Skeletal muscle tissue (tissue), 3 donors: ENCODE measurements at regions not wholly inside any gene's neighbourhood (a gene's known extent, or its start where the extent isn't known, plus 50 kb on each side); places are given as distances from the start of the nearest gene placed in this dataset.

ENCODE experiments used
- H3K27ac ChIP-seq: one replicate; pipeline ENCODE4 v1.7.0; 2013; ENCODE audit warnings: mild to moderate bottlenecking, low read depth, low read length, inconsistent platforms
- H3K27me3 ChIP-seq, 3 donors: one replicate each; pipeline ENCODE4 v1.7.0; 2013; ENCODE audit warnings: low read length in 3 of 3; ENCODE audit not compliant: control insufficient read depth in 3 of 3, insufficient read depth in 3 of 3
- H3K36me3 ChIP-seq, 3 donors: one replicate each; pipeline ENCODE4 v1.7.0; 2013; ENCODE audit warnings: low read length in 3 of 3; ENCODE audit not compliant: control insufficient read depth in 3 of 3, insufficient read depth in 3 of 3
- H3K4me1 ChIP-seq, 3 donors: one replicate each; pipeline ENCODE4 v1.7.0; 2013; ENCODE audit warnings: low read length in 3 of 3, mild to moderate bottlenecking in 3 of 3; ENCODE audit not compliant: control insufficient read depth in 3 of 3, insufficient read depth in 3 of 3
- H3K4me3 ChIP-seq, 3 donors: one replicate each; pipeline ENCODE4 v1.7.0; 2013; ENCODE audit warnings: low read length in 3 of 3
- H3K9ac ChIP-seq, 3 donors: one replicate each; pipeline ENCODE4 v1.7.0; 2013; ENCODE audit warnings: low read length in 3 of 3, mild to moderate bottlenecking in 3 of 3, moderate library complexity in 2 of 3, low read depth in 1 of 3
- H3K9me3 ChIP-seq, 3 donors: one replicate each; pipeline ENCODE4 v1.7.0; 2013; ENCODE audit warnings: low read length in 3 of 3; ENCODE audit not compliant: control insufficient read depth in 3 of 3
- donor health status: Osteomylitis.

DNA sequence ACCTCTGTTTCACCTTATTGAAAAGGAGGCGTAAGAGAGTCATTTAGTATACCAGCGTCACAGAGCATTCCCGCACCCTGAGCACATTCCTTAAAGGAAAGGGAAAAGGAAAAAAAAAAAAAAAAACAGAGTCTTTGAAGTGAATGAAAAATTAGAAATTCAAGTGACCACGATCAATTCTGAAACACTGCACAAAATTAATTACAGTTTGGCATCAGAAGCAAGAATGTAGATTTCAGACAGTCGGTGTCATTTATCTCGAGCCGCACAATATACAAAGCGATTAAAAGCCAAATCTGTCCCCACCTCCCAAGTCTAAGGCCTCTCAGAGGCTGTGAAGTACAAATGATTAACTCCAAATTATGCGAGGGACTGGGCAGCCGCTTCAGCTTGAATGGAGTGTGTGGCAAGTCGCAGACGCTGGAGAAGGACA, 173.7 kb upstream of the ZNF507 start:
- Histone ChIP-seq H3K27ac (no peak overlapping the region), H3K36me3 (no peaks in the 10 kb centered on the region), H3K9me3 (no peaks in the 10 kb centered on the region), H3K27me3 (peaks cover under 1 to 7% (median 5%) of the 10 kb centered on the region in 3 donors), H3K4me1 (no peaks in the 10 kb centered on the region), H3K9ac (no peak overlapping the region), H3K4me3 (no peak overlapping the region)

DNA sequence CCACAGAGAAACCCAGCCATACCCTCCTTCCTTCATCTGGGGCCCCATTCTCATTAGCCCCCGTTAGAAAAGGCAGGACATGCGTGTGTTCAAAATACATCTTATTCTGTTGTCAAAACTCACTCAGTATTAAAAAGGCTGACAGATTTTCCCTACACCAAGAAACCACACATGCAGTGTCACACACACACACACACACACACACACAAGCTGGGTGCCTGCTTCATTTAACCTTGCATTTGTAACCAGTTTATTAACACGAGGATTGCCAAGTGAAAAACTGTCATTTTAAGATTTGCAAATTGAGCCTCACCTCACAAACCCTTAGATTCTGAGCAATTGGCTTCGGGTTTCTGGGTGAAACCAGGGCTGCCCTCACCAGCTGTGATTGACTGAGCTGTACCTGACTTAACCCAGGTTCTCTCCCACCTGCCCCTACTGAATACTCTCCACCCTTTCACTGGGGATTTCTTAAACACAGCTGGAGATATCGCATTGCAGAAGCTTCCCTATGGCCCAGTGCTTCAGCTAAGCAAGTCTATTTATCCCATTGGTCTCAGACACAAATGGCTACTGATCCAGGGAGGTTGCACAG, 172.7 kb upstream of the ZNF507 start:
- H3K27me3 ChIP-seq, result peaks cover 0 to 7% (median 5%) of the 10 kb centered on the region in 3 donors
- H3K4me3 ChIP-seq, result no peak overlapping the region
- no peaks in the 10 kb centered on the region for H3K9me3 ChIP-seq
- no peaks in the 10 kb centered on the region for H3K4me1 ChIP-seq
- H3K27ac ChIP-seq, result no peak overlapping the region
- no peaks in the 10 kb centered on the region for H3K36me3 ChIP-seq
- H3K9ac ChIP-seq, result no peak overlapping the region

DNA sequence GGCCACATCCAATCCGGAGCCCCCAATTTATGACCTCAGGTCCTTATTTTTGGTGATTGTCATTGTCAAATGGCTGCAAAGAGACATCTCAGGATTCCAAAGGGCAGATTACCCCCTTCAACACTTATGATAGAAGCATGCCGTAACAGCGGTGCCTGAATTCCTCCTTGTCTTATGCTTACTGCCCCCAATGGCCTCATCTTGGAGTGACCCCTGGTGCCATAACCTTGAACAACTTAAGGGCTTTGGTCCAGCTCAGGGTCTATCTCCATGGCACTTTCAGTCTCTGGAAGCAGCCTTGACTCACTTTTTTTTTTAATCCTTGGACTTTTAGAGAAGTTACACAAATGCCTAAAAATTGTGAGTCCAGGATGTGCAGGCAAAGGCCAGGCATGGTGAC, 171.6 kb upstream of the ZNF507 start:
- no peak overlapping the region for H3K9ac ChIP-seq
- no peak overlapping the region for H3K27ac ChIP-seq
- no peaks in the 10 kb centered on the region for H3K4me1 ChIP-seq
- H3K4me3 ChIP-seq, result no peak overlapping the region
- no peaks in the 10 kb centered on the region for H3K36me3 ChIP-seq
- H3K9me3 ChIP-seq, result no peaks in the 10 kb centered on the region
- H3K27me3 ChIP-seq, result peaks cover 0 to 5% (median 3%) of the 10 kb centered on the region in 3 donors

DNA sequence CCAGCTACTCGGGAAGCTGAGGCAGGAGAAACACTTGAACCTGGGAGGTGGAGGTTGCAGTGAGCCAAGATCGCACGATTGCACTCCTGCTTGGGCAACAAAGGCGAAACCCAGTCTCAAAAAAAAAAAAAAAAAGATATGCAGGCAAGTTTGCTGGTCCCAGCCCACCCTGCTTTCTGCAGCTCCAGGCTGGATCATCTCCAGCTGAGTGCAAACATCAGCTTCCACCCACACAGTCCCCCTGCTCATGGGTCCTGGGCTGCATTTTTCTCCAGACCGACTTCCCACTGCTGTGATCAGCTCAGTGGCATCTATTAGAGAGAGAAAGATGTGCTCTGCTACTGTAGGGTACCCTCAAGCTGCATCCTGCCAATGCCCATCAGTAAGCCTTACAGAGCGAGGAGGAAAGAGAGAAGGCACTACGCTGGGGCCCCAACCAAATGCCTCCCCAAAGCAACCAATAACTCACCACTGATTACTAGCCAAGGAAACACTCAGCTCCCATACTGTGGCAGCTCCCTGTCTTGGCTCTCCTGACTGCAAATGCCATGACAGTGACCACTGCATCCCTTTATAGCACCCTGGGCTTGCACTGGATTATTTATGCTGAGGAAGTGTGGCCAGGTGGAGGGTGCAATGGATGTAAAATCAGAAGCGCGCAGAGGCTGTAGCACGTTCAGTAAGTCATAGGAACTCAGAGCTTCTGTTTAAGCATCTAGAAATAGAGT, 170.9 kb upstream of the ZNF507 start:
- Histone ChIP-seq H3K36me3 (no peaks in the 10 kb centered on the region), H3K4me3 (no peak overlapping the region)

DNA sequence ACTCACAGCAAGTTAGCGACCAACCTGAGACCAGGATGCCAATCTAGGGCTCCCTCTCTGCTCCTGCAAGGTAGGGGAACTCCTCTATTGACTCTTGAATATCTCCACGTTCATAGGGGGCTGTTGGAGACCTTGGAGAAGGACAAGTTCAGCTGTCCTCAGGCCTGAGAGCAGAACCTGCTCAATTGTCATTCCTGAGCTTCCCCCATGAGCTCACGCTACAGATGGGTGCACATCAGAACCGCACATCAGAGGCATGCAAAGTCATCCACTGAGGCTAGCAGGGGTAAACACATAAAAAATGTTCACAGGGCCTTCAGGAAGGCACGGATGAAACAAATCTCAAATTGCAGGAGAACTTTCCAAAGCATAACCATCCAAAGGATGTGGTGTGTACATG, 168.8 kb upstream of the ZNF507 start:
- Histone ChIP-seq H3K36me3 (no peaks in the 10 kb centered on the region), H3K27ac (no peak overlapping the region), H3K27me3 (peaks cover 0 to 5% (median 3%) of the 10 kb centered on the region in 3 donors), H3K4me3 (no peak overlapping the region), H3K4me1 (no peaks in the 10 kb centered on the region), H3K9me3 (no peaks in the 10 kb centered on the region), H3K9ac (no peak overlapping the region)

More for the DNA sequence above, 170.9 kb upstream of the ZNF507 start:
- H3K27me3 ChIP-seq, result peaks cover 0 to 5% (median 3%) of the 10 kb centered on the region in 3 donors
- no peak overlapping the region for H3K9ac ChIP-seq
- H3K27ac ChIP-seq, result no peak overlapping the region
- H3K9me3 ChIP-seq, result no peaks in the 10 kb centered on the region
- no peaks in the 10 kb centered on the region for H3K4me1 ChIP-seq

DNA sequence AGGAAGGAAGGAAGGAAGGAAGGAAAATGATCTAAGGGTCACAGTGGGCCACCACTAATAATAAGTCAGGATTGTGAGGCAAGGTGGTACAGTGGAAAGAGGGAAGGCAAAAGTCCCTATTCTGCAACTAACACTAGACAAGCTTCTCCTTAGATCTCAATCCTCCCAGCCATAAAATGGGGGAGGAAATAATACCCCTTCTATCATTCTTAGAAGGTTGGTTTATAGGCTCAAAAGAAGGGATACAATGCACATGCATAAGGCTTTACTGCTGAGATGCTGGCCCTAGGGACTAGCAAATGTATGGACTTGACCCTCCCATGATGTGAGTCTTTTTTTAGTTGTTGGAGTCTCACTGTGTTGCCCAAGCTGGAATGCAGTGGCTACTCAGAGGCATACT, 167.7 kb upstream of the ZNF507 start:
- no peaks in the 10 kb centered on the region for H3K9me3 ChIP-seq

DNA sequence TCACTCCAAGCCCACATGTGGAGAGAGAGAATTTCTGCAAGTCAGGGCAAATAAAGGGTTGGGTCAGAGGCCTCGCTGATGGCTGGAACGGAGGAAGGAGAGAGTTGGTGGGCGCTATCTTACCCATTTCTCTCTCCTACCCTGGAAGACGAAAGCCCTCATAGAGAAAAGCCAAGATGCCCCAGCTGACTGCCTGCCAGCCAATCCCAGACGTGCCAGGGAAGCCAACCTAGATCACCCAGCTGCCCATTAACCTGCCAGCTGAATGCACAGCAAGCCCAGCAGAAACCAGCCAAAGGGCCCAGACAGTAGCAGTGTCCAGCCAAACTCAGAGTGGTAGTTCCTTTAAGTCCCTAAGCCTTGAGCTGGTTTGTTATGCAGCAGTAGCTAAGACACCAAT, 167.0 kb upstream of the ZNF507 start:
- H3K4me1 ChIP-seq, result no peaks in the 10 kb centered on the region

More for the DNA sequence above, 167.7 kb upstream of the ZNF507 start:
- Histone ChIP-seq H3K27ac (no peak overlapping the region), H3K4me1 (no peaks in the 10 kb centered on the region), H3K27me3 (peaks cover 0 to 3% (median 2%) of the 10 kb centered on the region in 3 donors), H3K36me3 (no peaks in the 10 kb centered on the region), H3K4me3 (no peak overlapping the region), H3K9ac (no peak overlapping the region)

DNA sequence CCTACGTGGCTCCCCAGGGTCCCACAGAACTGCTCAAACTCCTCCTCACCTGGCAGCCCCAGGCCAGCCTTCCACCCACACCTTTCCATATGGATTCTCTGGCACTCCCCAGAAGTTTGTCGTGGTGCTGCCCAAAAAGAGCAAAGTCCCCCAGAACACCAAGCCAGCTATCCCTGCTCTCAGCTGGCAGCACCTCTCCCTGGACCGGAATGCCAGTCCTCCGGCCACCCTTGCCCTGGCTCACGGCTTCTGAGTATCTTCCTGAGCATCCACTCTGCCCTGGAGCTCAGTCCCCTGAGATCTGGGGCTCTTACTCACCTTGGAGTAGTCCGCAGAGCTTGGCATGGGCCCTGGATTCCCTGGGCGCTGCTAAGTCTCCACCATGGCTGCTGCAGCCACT, 166.5 kb upstream of the ZNF507 start:
- Histone ChIP-seq H3K4me3 (no peak overlapping the region), H3K9me3 (no peaks in the 10 kb centered on the region), H3K27ac (no peak overlapping the region), H3K27me3 (peaks cover 0 to 3% (median 2%) of the 10 kb centered on the region in 3 donors), H3K36me3 (no peaks in the 10 kb centered on the region), H3K9ac (no peak overlapping the region), H3K4me1 (no peaks in the 10 kb centered on the region)

More for the DNA sequence above, 167.0 kb upstream of the ZNF507 start:
- Histone ChIP-seq H3K36me3 (no peaks in the 10 kb centered on the region), H3K9ac (no peak overlapping the region), H3K4me3 (no peak overlapping the region), H3K27ac (no peak overlapping the region), H3K27me3 (peaks cover 0 to 3% (median 2%) of the 10 kb centered on the region in 3 donors), H3K9me3 (no peaks in the 10 kb centered on the region)

DNA sequence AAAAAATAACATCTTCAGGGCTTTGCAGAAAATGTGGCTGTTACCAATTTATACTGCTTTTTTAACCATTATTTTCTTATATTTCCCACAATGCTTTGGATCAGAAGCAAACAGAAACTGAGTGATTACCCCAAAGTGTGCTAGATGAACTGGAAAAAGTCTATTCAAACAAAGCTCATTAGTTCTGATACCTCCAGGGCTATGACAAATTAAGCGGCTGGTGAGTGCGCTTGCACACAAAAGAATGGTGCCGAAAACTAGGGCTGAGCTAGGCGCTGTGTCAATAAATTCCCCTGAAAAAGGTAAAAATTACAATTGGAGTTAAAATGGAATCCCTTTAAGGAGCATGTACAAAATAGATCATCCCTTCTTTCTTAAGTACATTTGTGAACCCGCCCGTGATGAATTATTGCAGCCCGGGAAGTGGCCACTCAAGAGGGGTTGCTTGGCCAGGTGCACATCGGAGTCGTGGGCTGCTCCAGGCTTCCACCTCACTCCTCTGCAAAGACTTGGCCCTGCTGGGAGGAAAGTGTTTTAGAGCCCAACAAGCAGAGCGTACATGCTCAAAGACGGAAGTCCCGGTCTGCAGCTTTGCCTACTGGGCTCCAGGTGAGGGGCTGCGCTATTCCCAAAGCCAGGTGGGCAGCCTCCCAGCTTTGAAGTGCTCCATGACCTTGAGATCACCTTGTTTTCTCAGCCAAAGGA, 164.0 kb upstream of the ZNF507 start:
- Histone ChIP-seq H3K27me3 (peaks cover 0 to 3% (median 0%) of the 10 kb centered on the region in 3 donors), H3K4me3 (no peak overlapping the region), H3K9me3 (no peaks in the 10 kb centered on the region), H3K36me3 (no peaks in the 10 kb centered on the region), H3K9ac (no peak overlapping the region), H3K27ac (no peak overlapping the region), H3K4me1 (no peaks in the 10 kb centered on the region)
